ENCODE measurements at regions not wholly inside any gene's neighbourhood (a gene's known extent, or its start where the extent isn't known, plus 50 kb on each side); places are given as distances from the start of the nearest gene placed in this dataset.
A peak's percentile ranks its signal among the peaks of the same experiment; 100 is the strongest.

GRCh38 chr18:46296656-46297055 is 192.5 kb downstream of the HAUS1 start:
- H3K27me3 ChIP-seq (ENCODE audit: insufficient read depth, low read length): no peaks in the 10 kb centered on the region
- no peak for DNase-seq (ENCODE audit: insufficient read length, low spot score, missing footprints)
- H3K27ac ChIP-seq (ENCODE audit: low read depth, low read length): no peak overlapping the region
- no peak overlapping the region for H3K4me2 ChIP-seq (ENCODE audit: insufficient read depth, low read length)
- TF ChIP-seq, protein P1, sequence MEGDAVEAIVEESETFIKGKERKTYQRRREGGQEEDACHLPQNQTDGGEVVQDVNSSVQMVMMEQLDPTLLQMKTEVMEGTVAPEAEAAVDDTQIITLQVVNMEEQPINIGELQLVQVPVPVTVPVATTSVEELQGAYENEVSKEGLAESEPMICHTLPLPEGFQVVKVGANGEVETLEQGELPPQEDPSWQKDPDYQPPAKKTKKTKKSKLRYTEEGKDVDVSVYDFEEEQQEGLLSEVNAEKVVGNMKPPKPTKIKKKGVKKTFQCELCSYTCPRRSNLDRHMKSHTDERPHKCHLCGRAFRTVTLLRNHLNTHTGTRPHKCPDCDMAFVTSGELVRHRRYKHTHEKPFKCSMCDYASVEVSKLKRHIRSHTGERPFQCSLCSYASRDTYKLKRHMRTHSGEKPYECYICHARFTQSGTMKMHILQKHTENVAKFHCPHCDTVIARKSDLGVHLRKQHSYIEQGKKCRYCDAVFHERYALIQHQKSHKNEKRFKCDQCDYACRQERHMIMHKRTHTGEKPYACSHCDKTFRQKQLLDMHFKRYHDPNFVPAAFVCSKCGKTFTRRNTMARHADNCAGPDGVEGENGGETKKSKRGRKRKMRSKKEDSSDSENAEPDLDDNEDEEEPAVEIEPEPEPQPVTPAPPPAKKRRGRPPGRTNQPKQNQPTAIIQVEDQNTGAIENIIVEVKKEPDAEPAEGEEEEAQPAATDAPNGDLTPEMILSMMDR (IDR thresholded peaks at IDR 0.05; ENCODE audit: extremely low read depth, low read depth, low read length): no peak
- no peaks in the 10 kb centered on the region for H3K79me2 ChIP-seq (ENCODE audit: insufficient read depth, low read length)
- H3K9me3 ChIP-seq (ENCODE audit: low read depth, low read length): no peaks in the 10 kb centered on the region
- no peak overlapping the region for H2AFZ ChIP-seq (ENCODE audit: low read length)
- H3K4me3 ChIP-seq (ENCODE audit: insufficient read depth, low read length): no peak overlapping the region
- H3K4me1 ChIP-seq (ENCODE audit: insufficient read depth, low read length): no peaks in the 10 kb centered on the region
- no peaks in the 10 kb centered on the region for H3K36me3 ChIP-seq (ENCODE audit: insufficient read depth, low read length)
- H4K20me1 ChIP-seq (ENCODE audit: insufficient read depth, low read length): no peaks in the 10 kb centered on the region

DNA sequence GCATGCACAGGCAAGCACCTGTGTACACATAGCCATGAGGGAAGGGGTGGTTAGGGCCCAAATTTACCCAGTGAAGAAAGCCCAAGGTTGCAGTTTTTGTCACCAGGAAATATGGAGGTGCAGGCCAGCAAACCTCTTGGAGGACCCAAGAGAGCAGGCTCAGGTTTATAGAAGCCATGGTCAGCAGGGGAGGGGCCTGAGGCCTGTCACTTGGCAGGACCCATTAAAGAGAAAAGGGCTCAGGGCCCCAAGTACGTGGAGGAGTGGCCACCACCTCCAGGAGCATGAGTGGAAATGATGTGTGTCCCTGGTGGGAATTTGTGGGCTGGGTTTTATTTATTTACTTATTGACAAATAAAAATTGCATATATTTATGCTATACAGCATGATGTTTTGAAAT is 192.9 kb downstream of the HAUS1 start:
- DNase-seq (ENCODE audit: insufficient read length, low spot score, missing footprints): peak; percentile 61
- H3K4me3 ChIP-seq (ENCODE audit: insufficient read depth, low read length): no peak overlapping the region
- no peaks in the 10 kb centered on the region for H4K20me1 ChIP-seq (ENCODE audit: insufficient read depth, low read length)
- no peaks in the 10 kb centered on the region for H3K79me2 ChIP-seq (ENCODE audit: insufficient read depth, low read length)
- no peak overlapping the region for H3K27ac ChIP-seq (ENCODE audit: low read depth, low read length)
- no peak overlapping the region for H2AFZ ChIP-seq (ENCODE audit: low read length)
- H3K27me3 ChIP-seq (ENCODE audit: insufficient read depth, low read length): peaks cover 4% of the 10 kb centered on the region
- no peaks in the 10 kb centered on the region for H3K9me3 ChIP-seq (ENCODE audit: low read depth, low read length)
- H3K36me3 ChIP-seq (ENCODE audit: insufficient read depth, low read length): no peaks in the 10 kb centered on the region
- TF ChIP-seq, protein P1 (IDR thresholded peaks at IDR 0.05; ENCODE audit: extremely low read depth, low read depth, low read length): no peak
- H3K4me1 ChIP-seq (ENCODE audit: insufficient read depth, low read length): no peaks in the 10 kb centered on the region
- H3K4me2 ChIP-seq (ENCODE audit: insufficient read depth, low read length): no peak overlapping the region

GRCh38 chr18:46297621-46298020 is 193.4 kb downstream of the HAUS1 start:
- no peaks in the 10 kb centered on the region for H3K79me2 ChIP-seq (ENCODE audit: insufficient read depth, low read length)
- H3K4me2 ChIP-seq (ENCODE audit: insufficient read depth, low read length): no peak overlapping the region
- no peaks in the 10 kb centered on the region for H4K20me1 ChIP-seq (ENCODE audit: insufficient read depth, low read length)
- H2AFZ ChIP-seq (ENCODE audit: low read length): no peak overlapping the region
- no peaks in the 10 kb centered on the region for H3K4me1 ChIP-seq (ENCODE audit: insufficient read depth, low read length)
- no peaks in the 10 kb centered on the region for H3K36me3 ChIP-seq (ENCODE audit: insufficient read depth, low read length)
- peak; percentile 70 for DNase-seq (ENCODE audit: insufficient read length, low spot score, missing footprints)
- TF ChIP-seq, protein P1 (IDR thresholded peaks at IDR 0.05; ENCODE audit: extremely low read depth, low read depth, low read length): no peak
- H3K27ac ChIP-seq (ENCODE audit: low read depth, low read length): no peak overlapping the region
- H3K9me3 ChIP-seq (ENCODE audit: low read depth, low read length): no peaks in the 10 kb centered on the region
- no peak overlapping the region for H3K4me3 ChIP-seq (ENCODE audit: insufficient read depth, low read length)
- H3K27me3 ChIP-seq (ENCODE audit: insufficient read depth, low read length): peaks cover 4% of the 10 kb centered on the region

- Histone ChIP-seq H4K20me1 (ENCODE audit: insufficient read depth, low read length) (no peaks in the 10 kb centered on the region), H2AFZ (ENCODE audit: low read length) (no peak overlapping the region), H3K36me3 (ENCODE audit: insufficient read depth, low read length) (no peaks in the 10 kb centered on the region), H3K27ac (ENCODE audit: low read depth, low read length) (no peak overlapping the region), H3K4me2 (ENCODE audit: insufficient read depth, low read length) (no peak overlapping the region), H3K4me1 (ENCODE audit: insufficient read depth, low read length) (no peaks in the 10 kb centered on the region), H3K9me3 (ENCODE audit: low read depth, low read length) (no peaks in the 10 kb centered on the region), H3K27me3 (ENCODE audit: insufficient read depth, low read length) (peaks cover 4% of the 10 kb centered on the region), H3K79me2 (ENCODE audit: insufficient read depth, low read length) (no peaks in the 10 kb centered on the region), H3K4me3 (ENCODE audit: insufficient read depth, low read length) (no peak overlapping the region)
- TF ChIP-seq, protein P1 (IDR thresholded peaks at IDR 0.05; ENCODE audit: extremely low read depth, low read depth, low read length): no peak
- DNase-seq (ENCODE audit: insufficient read length, low spot score, missing footprints): no peak
Observed at GRCh38 chr18:46298511-46298910, 194.3 kb downstream of the HAUS1 start.

Measured in osteoblast (primary cell).